ENCODE measurements at regions not wholly inside any gene's neighbourhood (a gene's known extent, or its start where the extent isn't known, plus 50 kb on each side); places are given as distances from the start of the nearest gene placed in this dataset.

DNA sequence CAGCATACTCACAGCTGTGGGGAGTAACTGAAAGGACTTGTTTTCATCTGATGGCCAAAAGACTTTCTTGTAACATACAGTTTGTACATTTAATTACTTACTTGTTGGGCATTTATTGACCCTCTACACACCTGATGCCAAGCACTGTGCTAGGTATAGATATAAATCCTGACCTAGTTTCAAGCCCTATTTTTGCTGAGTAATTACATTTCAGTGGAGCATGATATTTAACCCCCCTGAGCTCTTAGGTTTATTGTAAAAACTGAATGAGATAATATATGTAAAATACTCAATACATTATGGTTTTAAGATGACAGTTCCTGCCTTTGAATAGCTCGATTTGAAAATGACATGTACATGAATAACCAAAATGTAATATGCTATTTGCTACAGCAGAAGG lies 68.1 kb upstream of the SLC12A2 start:
- TF ChIP-seq, protein P1, sequence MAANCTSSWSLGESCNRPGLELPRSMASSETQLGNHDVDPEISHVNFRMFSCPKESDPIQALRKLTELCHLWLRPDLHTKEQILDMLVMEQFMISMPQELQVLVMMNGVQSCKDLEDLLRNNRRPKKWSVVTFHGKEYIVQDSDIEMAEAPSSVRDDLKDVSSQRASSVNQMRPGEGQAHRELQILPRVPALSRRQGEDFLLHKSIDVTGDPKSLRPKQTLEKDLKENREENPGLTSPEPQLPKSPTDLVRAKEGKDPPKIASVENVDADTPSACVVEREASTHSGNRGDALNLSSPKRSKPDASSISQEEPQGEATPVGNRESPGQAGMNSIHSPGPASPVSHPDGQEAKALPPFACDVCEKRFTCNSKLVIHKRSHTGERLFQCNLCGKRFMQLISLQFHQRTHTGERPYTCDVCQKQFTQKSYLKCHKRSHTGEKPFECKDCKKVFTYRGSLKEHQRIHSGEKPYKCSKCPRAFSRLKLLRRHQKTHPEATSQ (tag by site-specific recombination; IDR thresholded peaks at IDR 0.05) = no peak
- TF ChIP-seq ZBTB8A (tag by site-specific recombination; IDR thresholded peaks at IDR 0.05) (no peak), ZNF174 (tag by site-specific recombination; IDR thresholded peaks at IDR 0.05) (no peak), HOXA7 (CRISPR knock-in tag; IDR thresholded peaks at IDR 0.05; ENCODE audit: borderline replicate concordance) (no peak), ZBTB17 (tag by site-specific recombination; IDR thresholded peaks at IDR 0.05) (no peak), YY1 (tag by site-specific recombination; IDR thresholded peaks at IDR 0.05) (no peak), ZNF248 (tag by site-specific recombination; IDR thresholded peaks at IDR 0.05) (no peak), ZNF521 (tag by site-specific recombination; IDR thresholded peaks at IDR 0.05) (no peak), ZNF561 (tag by site-specific recombination; IDR thresholded peaks at IDR 0.05; ENCODE audit: borderline replicate concordance) (no peak)
- TF ChIP-seq, protein P2, sequence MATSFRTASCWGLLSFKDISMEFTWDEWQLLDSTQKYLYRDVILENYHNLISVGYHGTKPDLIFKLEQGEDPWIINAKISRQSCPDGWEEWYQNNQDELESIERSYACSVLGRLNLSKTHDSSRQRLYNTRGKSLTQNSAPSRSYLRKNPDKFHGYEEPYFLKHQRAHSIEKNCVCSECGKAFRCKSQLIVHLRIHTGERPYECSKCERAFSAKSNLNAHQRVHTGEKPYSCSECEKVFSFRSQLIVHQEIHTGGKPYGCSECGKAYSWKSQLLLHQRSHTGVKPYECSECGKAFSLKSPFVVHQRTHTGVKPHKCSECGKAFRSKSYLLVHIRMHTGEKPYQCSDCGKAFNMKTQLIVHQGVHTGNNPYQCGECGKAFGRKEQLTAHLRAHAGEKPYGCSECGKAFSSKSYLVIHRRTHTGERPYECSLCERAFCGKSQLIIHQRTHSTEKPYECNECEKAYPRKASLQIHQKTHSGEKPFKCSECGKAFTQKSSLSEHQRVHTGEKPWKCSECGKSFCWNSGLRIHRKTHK (tag by site-specific recombination; IDR thresholded peaks at IDR 0.05) = no peak
- TF ChIP-seq, protein P3, sequence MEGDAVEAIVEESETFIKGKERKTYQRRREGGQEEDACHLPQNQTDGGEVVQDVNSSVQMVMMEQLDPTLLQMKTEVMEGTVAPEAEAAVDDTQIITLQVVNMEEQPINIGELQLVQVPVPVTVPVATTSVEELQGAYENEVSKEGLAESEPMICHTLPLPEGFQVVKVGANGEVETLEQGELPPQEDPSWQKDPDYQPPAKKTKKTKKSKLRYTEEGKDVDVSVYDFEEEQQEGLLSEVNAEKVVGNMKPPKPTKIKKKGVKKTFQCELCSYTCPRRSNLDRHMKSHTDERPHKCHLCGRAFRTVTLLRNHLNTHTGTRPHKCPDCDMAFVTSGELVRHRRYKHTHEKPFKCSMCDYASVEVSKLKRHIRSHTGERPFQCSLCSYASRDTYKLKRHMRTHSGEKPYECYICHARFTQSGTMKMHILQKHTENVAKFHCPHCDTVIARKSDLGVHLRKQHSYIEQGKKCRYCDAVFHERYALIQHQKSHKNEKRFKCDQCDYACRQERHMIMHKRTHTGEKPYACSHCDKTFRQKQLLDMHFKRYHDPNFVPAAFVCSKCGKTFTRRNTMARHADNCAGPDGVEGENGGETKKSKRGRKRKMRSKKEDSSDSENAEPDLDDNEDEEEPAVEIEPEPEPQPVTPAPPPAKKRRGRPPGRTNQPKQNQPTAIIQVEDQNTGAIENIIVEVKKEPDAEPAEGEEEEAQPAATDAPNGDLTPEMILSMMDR (tag by site-specific recombination; IDR thresholded peaks at IDR 0.05) = no peak
- TF ChIP-seq, protein P4, sequence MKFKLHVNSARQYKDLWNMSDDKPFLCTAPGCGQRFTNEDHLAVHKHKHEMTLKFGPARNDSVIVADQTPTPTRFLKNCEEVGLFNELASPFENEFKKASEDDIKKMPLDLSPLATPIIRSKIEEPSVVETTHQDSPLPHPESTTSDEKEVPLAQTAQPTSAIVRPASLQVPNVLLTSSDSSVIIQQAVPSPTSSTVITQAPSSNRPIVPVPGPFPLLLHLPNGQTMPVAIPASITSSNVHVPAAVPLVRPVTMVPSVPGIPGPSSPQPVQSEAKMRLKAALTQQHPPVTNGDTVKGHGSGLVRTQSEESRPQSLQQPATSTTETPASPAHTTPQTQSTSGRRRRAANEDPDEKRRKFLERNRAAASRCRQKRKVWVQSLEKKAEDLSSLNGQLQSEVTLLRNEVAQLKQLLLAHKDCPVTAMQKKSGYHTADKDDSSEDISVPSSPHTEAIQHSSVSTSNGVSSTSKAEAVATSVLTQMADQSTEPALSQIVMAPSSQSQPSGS (tag by site-specific recombination; IDR thresholded peaks at IDR 0.05; ENCODE audit: low read depth) = no peak
- TF ChIP-seq, protein P5, sequence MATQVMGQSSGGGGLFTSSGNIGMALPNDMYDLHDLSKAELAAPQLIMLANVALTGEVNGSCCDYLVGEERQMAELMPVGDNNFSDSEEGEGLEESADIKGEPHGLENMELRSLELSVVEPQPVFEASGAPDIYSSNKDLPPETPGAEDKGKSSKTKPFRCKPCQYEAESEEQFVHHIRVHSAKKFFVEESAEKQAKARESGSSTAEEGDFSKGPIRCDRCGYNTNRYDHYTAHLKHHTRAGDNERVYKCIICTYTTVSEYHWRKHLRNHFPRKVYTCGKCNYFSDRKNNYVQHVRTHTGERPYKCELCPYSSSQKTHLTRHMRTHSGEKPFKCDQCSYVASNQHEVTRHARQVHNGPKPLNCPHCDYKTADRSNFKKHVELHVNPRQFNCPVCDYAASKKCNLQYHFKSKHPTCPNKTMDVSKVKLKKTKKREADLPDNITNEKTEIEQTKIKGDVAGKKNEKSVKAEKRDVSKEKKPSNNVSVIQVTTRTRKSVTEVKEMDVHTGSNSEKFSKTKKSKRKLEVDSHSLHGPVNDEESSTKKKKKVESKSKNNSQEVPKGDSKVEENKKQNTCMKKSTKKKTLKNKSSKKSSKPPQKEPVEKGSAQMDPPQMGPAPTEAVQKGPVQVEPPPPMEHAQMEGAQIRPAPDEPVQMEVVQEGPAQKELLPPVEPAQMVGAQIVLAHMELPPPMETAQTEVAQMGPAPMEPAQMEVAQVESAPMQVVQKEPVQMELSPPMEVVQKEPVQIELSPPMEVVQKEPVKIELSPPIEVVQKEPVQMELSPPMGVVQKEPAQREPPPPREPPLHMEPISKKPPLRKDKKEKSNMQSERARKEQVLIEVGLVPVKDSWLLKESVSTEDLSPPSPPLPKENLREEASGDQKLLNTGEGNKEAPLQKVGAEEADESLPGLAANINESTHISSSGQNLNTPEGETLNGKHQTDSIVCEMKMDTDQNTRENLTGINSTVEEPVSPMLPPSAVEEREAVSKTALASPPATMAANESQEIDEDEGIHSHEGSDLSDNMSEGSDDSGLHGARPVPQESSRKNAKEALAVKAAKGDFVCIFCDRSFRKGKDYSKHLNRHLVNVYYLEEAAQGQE (tag by site-specific recombination; IDR thresholded peaks at IDR 0.05) = no peak
